Activated naive CD4-positive, alpha-beta T cell treated with anti-CD3 and anti-CD28 coated beads, Interleukin-2, amount 50 U/mL, for 72 hours (primary cell): ENCODE measurements at regions not wholly inside any gene's neighbourhood (a gene's known extent, or its start where the extent isn't known, plus 50 kb on each side); places are given as distances from the start of the nearest gene placed in this dataset.
A peak's percentile ranks its signal among the peaks of the same experiment; 100 is the strongest.

Experiments
- ATAC-seq, 2 donors: fragments of 150-1000 bp; cut with Tn5 transposase; 2 replicates each; pipeline ENCODE4 v1.10.0; 2021; ENCODE audit warnings: mild to moderate bottlenecking in 2 of 2, moderate library complexity in 2 of 2
- DNase-seq, 2 donors: peaks; one replicate each; pipeline ENCODE4 v3.0.0; 2021 to 2022; ENCODE audit warnings: low spot score in 2 of 2
- H3K27ac Mint-ChIP-seq, 2 donors: one replicate each; pipeline ENCODE4 v1.8.0; 2022; ENCODE audit warnings: mild to moderate bottlenecking in 2 of 2, mixed read lengths in 2 of 2
- H3K36me3 Mint-ChIP-seq, 2 donors: one replicate each; pipeline ENCODE4 v1.8.0; 2022; ENCODE audit warnings: mixed read lengths in 2 of 2
- H3K9me3 Mint-ChIP-seq, 2 donors: one replicate each; pipeline ENCODE4 v1.8.0; 2022; ENCODE audit warnings: mixed read lengths in 2 of 2

- ATAC-seq (no peak), DNase-seq (no peak)
- no peak overlapping the region for H3K27ac Mint-ChIP-seq
- H3K36me3 Mint-ChIP-seq, result peaks cover 0 to 5% of the 10 kb centered on the region in 2 donors
- peaks cover 0 to 3% of the 10 kb centered on the region in 2 donors for H3K9me3 Mint-ChIP-seq
These were observed 61.2 kb upstream of the IGFBP2 start for GRCh38 chr2:216571909-216572513.

DNA sequence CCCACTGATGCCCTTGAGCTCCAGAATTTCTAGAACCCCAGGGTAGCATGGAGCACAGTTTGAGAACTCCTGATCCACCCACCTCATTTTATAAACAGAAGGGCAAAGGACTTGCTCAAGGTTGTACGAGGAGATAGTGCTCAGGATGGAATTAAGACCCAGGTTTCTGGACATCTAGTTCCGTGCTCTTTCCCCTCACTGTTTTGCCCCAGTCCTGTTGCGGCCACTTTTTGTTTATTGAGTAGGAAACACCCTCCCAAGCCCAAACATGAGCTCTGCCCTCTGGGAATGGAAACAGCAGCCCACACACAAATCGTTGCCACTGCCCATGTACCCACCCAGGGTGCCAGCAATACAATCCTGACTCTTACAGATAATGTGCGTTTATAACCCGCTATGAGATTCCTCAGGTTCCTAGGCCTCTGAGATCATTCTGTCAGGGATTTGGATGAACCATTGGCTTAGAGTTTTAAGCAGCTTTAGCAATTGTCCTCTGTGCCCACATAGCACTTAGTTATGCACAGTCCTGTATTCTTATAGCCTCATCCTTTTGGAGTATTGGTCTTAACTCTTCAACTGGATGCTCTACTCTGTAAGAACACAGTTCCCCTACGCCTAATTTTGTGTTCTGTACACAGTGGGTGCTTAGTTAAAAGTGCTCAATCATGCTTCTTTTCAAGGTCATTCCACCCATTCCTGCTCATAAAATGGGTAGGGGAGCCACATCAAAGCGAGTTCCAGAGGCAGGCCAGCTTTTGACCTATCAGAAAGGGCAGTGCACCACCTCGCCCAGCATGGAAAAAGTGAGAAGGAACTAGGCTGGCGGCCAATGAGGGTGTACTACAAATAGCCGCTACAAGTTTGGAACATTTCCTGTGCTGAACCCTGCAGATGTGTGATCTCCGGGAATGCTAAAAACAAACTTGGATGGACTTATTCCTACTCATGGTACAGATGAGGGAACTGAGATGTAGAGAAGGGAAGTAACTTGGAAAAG lies 60.3 kb upstream of the IGFBP2 start:
- peaks cover 3 to 5% of the 10 kb centered on the region in 2 donors for H3K9me3 Mint-ChIP-seq
- no peak for DNase-seq
- peaks cover 0 to 5% of the 10 kb centered on the region in 2 donors for H3K36me3 Mint-ChIP-seq
- no peak for ATAC-seq
- H3K27ac Mint-ChIP-seq, result no peak overlapping the region

DNA sequence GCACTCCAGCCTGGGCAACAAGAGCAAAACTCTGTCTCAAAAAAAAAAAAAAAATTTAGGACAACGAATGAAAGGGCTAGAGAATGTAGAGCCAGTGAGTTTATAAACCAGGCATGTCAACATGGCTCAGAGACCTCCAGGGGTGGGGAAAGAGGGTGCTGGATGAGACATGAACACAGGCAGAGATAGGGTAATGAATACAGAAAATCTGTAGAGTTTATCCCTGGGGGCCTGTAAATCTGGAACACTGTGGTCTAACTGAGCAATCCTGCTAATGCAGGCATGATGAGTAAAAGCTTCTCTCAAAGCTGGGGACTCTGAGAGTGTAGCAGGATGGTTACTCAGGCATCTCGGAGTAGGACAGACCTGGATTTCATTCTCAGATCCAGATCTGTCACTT lies 59.2 kb upstream of the IGFBP2 start:
- Mint-ChIP-seq H3K36me3 (peaks cover 0 to 5% of the 10 kb centered on the region in 2 donors), H3K27ac (no peak overlapping the region), H3K9me3 (peaks cover 3 to 5% of the 10 kb centered on the region in 2 donors)
- DNase-seq (no peak), ATAC-seq (no peak)

- no peak for DNase-seq
- Mint-ChIP-seq H3K27ac (no peak overlapping the region), H3K36me3 (peaks cover 0 to 5% of the 10 kb centered on the region in 2 donors), H3K9me3 (peaks cover 3 to 5% of the 10 kb centered on the region in 2 donors)
- no peak for ATAC-seq
These were observed 58.6 kb upstream of the IGFBP2 start for GRCh38 chr2:216574586-216574985.

GRCh38 chr2:216575465-216575864 lies 57.8 kb upstream of the IGFBP2 start:
- DNase-seq, result no peak
- Mint-ChIP-seq H3K9me3 (peaks cover 3 to 5% of the 10 kb centered on the region in 2 donors), H3K27ac (no peak overlapping the region), H3K36me3 (peaks cover 0 to 5% of the 10 kb centered on the region in 2 donors)
- ATAC-seq, result peak in 1 of 2 donors; percentile 26

DNA sequence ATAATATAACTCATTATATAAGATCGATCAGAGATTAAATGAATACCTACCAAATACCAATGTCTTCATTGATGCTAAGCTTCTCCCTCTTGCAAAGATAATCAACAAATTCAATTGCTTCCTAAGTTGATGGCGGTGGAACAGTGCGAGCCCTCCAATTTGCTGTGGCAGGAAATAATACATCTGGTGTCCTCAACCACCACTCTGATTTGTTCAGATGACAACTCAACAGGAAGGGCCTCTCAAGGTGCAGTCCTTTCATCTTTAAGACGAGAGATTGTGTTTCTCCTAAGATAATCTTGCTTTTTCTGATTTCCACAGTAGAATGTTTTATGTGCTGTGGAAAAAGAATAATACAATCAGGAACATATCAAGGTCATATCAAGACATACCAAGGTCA lies 56.6 kb upstream of the IGFBP2 start:
- Mint-ChIP-seq H3K9me3 (peaks cover 0 to 5% of the 10 kb centered on the region in 2 donors), H3K36me3 (no peaks in the 10 kb centered on the region), H3K27ac (peak overlapping the region in 1 of 2 donors; percentile 33)
- ATAC-seq (no peak), DNase-seq (no peak)

- no peaks in the 10 kb centered on the region for H3K36me3 Mint-ChIP-seq
- H3K27ac Mint-ChIP-seq, result no peak overlapping the region
- DNase-seq (no peak), ATAC-seq (no peak)
- peaks cover 0 to 5% of the 10 kb centered on the region in 2 donors for H3K9me3 Mint-ChIP-seq
These were observed 54.9 kb upstream of the IGFBP2 start for GRCh38 chr2:216578325-216578724.

DNA sequence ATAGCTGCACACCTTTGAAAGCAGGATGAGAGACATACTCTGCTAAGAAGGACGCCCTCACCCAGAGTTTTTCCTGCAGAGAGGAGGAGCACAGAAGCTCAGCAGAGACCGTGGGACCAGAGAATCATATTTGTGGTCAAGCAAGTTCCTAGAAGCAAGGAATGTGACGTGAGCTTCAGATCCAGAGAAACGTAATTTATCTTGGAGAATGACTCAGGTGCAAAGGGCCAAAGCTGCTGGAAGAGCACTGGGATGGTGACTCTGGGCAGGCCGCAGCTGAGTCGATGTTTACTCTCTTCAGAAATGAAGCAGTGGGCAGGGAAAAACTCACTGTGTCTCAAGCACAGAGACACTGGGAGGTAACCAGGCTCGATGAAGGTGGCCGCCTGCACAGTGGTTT lies 50.1 kb upstream of the IGFBP2 start:
- ATAC-seq (no peak), DNase-seq (no peak)

More for the DNA sequence above, 50.1 kb upstream of the IGFBP2 start:
- no peak overlapping the region for H3K27ac Mint-ChIP-seq
- H3K9me3 Mint-ChIP-seq, result no peaks in the 10 kb centered on the region
- no peaks in the 10 kb centered on the region for H3K36me3 Mint-ChIP-seq
